A673 (cell line): ENCODE measurements at regions not wholly inside any gene's neighbourhood (a gene's known extent, or its start where the extent isn't known, plus 50 kb on each side); places are given as distances from the start of the nearest gene placed in this dataset.

Experiments
- BruUV-seq: library from RNA; stranded (reverse); fragments of 400-500 nt; replicated peaks from 2 replicates; lab custom pipeline; 2021; lab: Mats Ljungman, UMichigan
- CTCF ChIA-PET: fragments of 300-600 bp; sonication (Branson Sonifier 250); formaldehyde crosslinking; loops from one replicate; lab custom pipeline; 2022; ENCODE audit warnings: antibody characterized with exemption; lab: Charles Lee
- POLR2A ChIA-PET: fragments of 300-600 bp; sonication (Branson Sonifier 250); formaldehyde crosslinking; loops from one replicate; lab custom pipeline; 2022; ENCODE audit warnings: antibody characterized with exemption; ENCODE audit not compliant: low non-redundant PET; lab: Charles Lee
- DNase-seq: peaks from one replicate; pipeline ENCODE4 v3.0.0-alpha.2; 2015; ENCODE audit warnings: low spot score
- H3K27ac ChIP-seq: fragments of 200-600 bp; sonication (generic); 2 replicates; pipeline ENCODE4 v1.5.1; 2016; ENCODE audit warnings: mixed run types, low read depth, mild to moderate bottlenecking, mixed read lengths, antibody characterized with exemption, low read length; ENCODE audit not compliant: poor library complexity, severe bottlenecking
- H3K27me3 ChIP-seq: fragments of 200-600 bp; sonication (generic); replicated peaks from 2 replicates; pipeline ENCODE4 v1.6.1; 2017; ENCODE audit warnings: mixed run types, low read depth, mild to moderate bottlenecking, mixed read lengths, antibody characterized with exemption, low read length; ENCODE audit not compliant: insufficient read depth, poor library complexity
- H3K36me3 ChIP-seq: fragments of 200-600 bp; sonication (generic); 2 replicates; pipeline ENCODE4 v1.6.1; 2016; ENCODE audit warnings: mixed run types, mild to moderate bottlenecking, mixed read lengths, antibody characterized with exemption, low read length; ENCODE audit not compliant: insufficient read depth, poor library complexity, severe bottlenecking
- H3K4me1 ChIP-seq: fragments of 200-600 bp; sonication (generic); 2 replicates; pipeline ENCODE4 v1.6.1; 2017; ENCODE audit warnings: mixed run types, mild to moderate bottlenecking, mixed read lengths, antibody characterized with exemption, low read length; ENCODE audit not compliant: insufficient read depth, poor library complexity, severe bottlenecking
- H3K4me3 ChIP-seq: fragments of 200-600 bp; sonication (generic); 2 replicates; pipeline ENCODE4 v1.5.1; 2016; ENCODE audit warnings: low read depth, mixed run types, mild to moderate bottlenecking, mixed read lengths, low read length; ENCODE audit not compliant: poor library complexity, severe bottlenecking
- H3K9me3 ChIP-seq: fragments of 200-600 bp; sonication (generic); 2 replicates; pipeline ENCODE4 v1.6.1; 2016; ENCODE audit warnings: mixed run types, low read depth, mild to moderate bottlenecking, mixed read lengths, antibody characterized with exemption, low read length; ENCODE audit not compliant: poor library complexity, severe bottlenecking
- EZH2 ChIP-seq: fragments of 200-600 bp; sonication (generic); IDR thresholded peaks from 2 replicates; pipeline ENCODE4 v1.6.1; 2017; ENCODE audit warnings: borderline replicate concordance, low read depth, mild to moderate bottlenecking, mixed read lengths, antibody characterized with exemption, low read length; ENCODE audit not compliant: poor library complexity, severe bottlenecking
- intact Hi-C: fragments of 100-400 bp; cut with micrococcal nuclease; formaldehyde crosslinking; loops from one replicate; pipeline ENCODE4 v1.10.0; 2022; ENCODE audit not compliant: unreplicated experiment
- TF ChIP-seq, protein P1 (sequence below): fragments of 300-800, 200-600 bp; sonication (generic); conservative IDR thresholded peaks from 2 replicates; pipeline ENCODE4 v1.5.1; 2017; ENCODE audit warnings: low read depth, mild to moderate bottlenecking, antibody characterized with exemption, low read length, moderate library complexity, mixed read lengths

DNA sequence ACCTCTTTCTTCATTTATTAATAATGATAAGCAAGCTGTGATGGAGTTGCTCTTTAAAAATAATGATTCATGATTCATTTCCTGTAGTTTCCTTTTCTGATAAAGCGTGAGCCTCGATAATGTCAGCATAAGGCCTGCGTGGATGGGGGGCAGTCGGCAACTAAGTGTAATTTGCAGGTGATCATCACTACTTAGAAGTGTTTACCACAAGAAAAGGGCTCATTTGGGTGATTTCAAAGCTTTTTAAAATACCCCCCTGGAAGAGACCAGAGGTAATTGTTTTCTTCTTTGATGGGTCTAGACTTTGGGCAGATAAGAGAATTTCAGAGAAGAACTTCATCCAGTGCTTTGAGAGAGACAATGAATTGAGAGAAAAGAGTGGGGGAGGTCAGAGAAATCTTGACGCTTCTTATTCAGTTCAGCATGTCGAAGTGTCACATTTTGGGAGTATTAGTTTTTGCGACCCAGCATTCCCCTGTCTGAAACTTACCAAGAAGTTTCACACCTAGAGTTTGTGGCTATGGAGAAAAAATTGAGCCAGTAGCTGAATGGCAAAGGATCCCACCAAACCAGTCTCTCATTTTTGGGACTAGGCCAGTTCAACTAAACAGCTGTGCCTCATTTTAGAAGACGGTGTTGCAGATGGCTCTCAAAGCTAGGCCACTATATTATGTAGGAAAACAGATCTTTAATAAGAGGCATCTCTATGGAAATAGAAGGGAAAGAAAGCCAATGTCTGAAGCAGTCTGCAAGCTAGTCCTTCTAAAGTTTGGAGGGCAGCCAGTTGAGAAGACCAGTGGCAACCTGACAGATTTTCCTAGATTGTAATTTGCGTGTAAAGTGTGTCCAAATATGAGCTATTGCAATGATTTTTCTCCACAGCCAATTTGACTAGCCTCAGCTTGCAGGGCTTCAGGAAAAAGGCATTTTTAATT is 171.0 kb upstream of the PPP1R2C start:
- H3K9me3 ChIP-seq, result no peaks in the 10 kb centered on the region
- CTCF ChIA-PET, result no interaction called here
- H3K27ac ChIP-seq, result no peak overlapping the region
- POLR2A ChIA-PET, result no interaction called here
- TF ChIP-seq, protein P1, sequence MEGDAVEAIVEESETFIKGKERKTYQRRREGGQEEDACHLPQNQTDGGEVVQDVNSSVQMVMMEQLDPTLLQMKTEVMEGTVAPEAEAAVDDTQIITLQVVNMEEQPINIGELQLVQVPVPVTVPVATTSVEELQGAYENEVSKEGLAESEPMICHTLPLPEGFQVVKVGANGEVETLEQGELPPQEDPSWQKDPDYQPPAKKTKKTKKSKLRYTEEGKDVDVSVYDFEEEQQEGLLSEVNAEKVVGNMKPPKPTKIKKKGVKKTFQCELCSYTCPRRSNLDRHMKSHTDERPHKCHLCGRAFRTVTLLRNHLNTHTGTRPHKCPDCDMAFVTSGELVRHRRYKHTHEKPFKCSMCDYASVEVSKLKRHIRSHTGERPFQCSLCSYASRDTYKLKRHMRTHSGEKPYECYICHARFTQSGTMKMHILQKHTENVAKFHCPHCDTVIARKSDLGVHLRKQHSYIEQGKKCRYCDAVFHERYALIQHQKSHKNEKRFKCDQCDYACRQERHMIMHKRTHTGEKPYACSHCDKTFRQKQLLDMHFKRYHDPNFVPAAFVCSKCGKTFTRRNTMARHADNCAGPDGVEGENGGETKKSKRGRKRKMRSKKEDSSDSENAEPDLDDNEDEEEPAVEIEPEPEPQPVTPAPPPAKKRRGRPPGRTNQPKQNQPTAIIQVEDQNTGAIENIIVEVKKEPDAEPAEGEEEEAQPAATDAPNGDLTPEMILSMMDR, result no peak
- no peak for TF ChIP-seq EZH2
- H3K27me3 ChIP-seq, result no peaks in the 10 kb centered on the region
- no TSS peak for BruUV-seq
- H3K4me3 ChIP-seq, result no peak overlapping the region
- H3K4me1 ChIP-seq, result no peaks in the 10 kb centered on the region
- intact Hi-C loops, result no loop called here
- DNase-seq, result no peak
- no peaks in the 10 kb centered on the region for H3K36me3 ChIP-seq

DNA sequence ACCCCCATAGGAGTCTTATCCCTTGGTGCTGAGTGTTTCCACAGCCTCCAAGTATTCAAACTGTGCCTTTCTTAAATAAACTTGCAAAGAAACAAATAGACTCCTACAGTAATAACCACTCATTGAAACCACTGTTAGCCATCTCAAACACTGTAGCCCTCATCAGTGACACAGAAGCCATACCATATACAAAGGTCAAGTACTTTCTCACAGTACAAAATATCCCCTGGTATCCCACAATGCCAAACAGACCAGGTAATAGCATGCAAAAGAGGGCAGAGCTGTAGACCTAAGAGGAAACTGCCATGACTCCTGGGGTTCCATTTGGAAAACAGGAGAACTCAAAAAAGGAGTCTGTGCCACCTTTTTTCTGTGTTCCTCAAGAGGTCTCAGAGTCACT is 173.8 kb upstream of the PPP1R2C start:
- CTCF ChIA-PET, result no interaction called here
- H3K27me3 ChIP-seq, result no peaks in the 10 kb centered on the region
- H3K36me3 ChIP-seq, result no peaks in the 10 kb centered on the region
- no peaks in the 10 kb centered on the region for H3K9me3 ChIP-seq
- BruUV-seq, result no TSS peak
- DNase-seq, result no peak
- no peaks in the 10 kb centered on the region for H3K4me1 ChIP-seq
- TF ChIP-seq EZH2, result no peak
- TF ChIP-seq, protein P1, result no peak
- intact Hi-C loops, result no loop called here
- H3K4me3 ChIP-seq, result no peak overlapping the region
- H3K27ac ChIP-seq, result no peak overlapping the region
- POLR2A ChIA-PET, result no interaction called here

DNA sequence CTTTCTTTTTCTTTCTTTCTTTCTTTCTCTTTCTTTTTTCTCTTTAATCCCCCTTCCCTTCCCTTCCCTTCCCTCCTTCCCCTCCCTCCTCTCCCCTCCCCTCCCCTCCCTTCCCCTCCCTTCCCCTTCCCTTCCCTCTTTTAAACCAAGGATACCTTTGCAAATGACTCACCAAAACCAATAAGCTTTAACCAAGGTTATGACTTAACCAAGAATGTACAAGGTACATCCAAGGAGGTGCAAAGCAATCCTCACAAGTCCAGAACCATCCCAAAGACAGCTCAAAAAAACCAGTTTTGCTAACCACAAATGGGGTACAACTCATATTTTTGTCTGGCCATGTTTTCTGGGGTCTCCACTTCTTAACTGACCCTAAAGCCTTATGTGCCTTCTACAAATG is 174.7 kb upstream of the PPP1R2C start:
- BruUV-seq, result no TSS peak
- H3K36me3 ChIP-seq, result no peaks in the 10 kb centered on the region
- intact Hi-C loops, result no loop called here
- DNase-seq, result no peak
- no peak overlapping the region for H3K27ac ChIP-seq
- no peak overlapping the region for H3K4me3 ChIP-seq
- no peaks in the 10 kb centered on the region for H3K4me1 ChIP-seq
- TF ChIP-seq, protein P1, result no peak
- no peak for TF ChIP-seq EZH2
- CTCF ChIA-PET, result no interaction called here
- H3K9me3 ChIP-seq, result no peaks in the 10 kb centered on the region
- POLR2A ChIA-PET, result no interaction called here
- no peaks in the 10 kb centered on the region for H3K27me3 ChIP-seq
